Lower leg skin (tissue), 4 donors: ENCODE measurements at regions not wholly inside any gene's neighbourhood (a gene's known extent, or its start where the extent isn't known, plus 50 kb on each side); places are given as distances from the start of the nearest gene placed in this dataset.

ENCODE experiments used
- DNase-seq, 2 donors: peaks; one replicate each; pipeline ENCODE4 v3.0.0-alpha.2; 2019; ENCODE audit warnings: low spot score in 2 of 2
- H3K4me3 ChIP-seq: fragments of 200-600 bp; sonication (generic); 2 replicates; pipeline ENCODE4 v1.5.1; 2017; ENCODE audit warnings: mild to moderate bottlenecking, low read depth; ENCODE audit not compliant: poor library complexity, severe bottlenecking
- CTCF ChIP-seq, 3 donors: fragments of 450-650 bp; IDR thresholded peaks; one replicate each; pipeline ENCODE4 v1.5.1; 2016; ENCODE audit warnings: antibody characterized with exemption in 3 of 3, mild to moderate bottlenecking in 3 of 3, moderate library complexity in 2 of 3
- POLR2A ChIP-seq, 2 donors: fragments of 450-650 bp; IDR thresholded peaks; one replicate each; pipeline ENCODE4 v1.6.1; 2016 to 2017; ENCODE audit warnings: antibody characterized with exemption in 2 of 2, mild to moderate bottlenecking in 1 of 2, moderate library complexity in 1 of 2
- WGBS, 2 donors: methylation state at CpG; one replicate each; pipeline ENCODE4 v1.1.5; 2018; 5-methylcytosine and 5-hydroxymethylcytosine counted together
- intact Hi-C: fragments of 100-400 bp; cut with DNase I; formaldehyde crosslinking; loops from one replicate; pipeline ENCODE4 v1.15.0; 2023; ENCODE audit warnings: low total_unique reads

GRCh38 chr6:164000276-164000675 is 585.8 kb downstream of the QKI start:
- intact Hi-C loops = no loop called here
- TF ChIP-seq POLR2A (IDR thresholded peaks at IDR 0.05) (no peak), CTCF (IDR thresholded peaks at IDR 0.05) (no peak)
- no peak overlapping the region for H3K4me3 ChIP-seq
- 80 to 84% methylated on average over 4 of the region's 4 CpGs for WGBS, 2 donors
- no peak for DNase-seq

GRCh38 chr6:163999475-164000125 is 585.1 kb downstream of the QKI start:
- H3K4me3 ChIP-seq = no peak overlapping the region
- intact Hi-C loops = no loop called here
- DNase-seq = no peak
- 30 to 34% methylated on average over 10 of the region's 10 CpGs for WGBS, 2 donors
- TF ChIP-seq CTCF (IDR thresholded peaks at IDR 0.05) = no peak
- no peak for TF ChIP-seq POLR2A (IDR thresholded peaks at IDR 0.05)

GRCh38 chr6:163998496-163998895 is 584.0 kb downstream of the QKI start:
- WGBS, 2 donors = 65 to 70% methylated on average over 3 of the region's 3 CpGs
- no peak for DNase-seq
- H3K4me3 ChIP-seq = no peak overlapping the region
- intact Hi-C loops = no loop called here
- no peak for TF ChIP-seq CTCF (IDR thresholded peaks at IDR 0.05)
- TF ChIP-seq POLR2A (IDR thresholded peaks at IDR 0.05) = no peak

- no peak for DNase-seq
- no peak overlapping the region for H3K4me3 ChIP-seq
- 80 to 90% methylated on average over 6 of the region's 6 CpGs for WGBS, 2 donors
- intact Hi-C loops = no loop called here
- TF ChIP-seq POLR2A (IDR thresholded peaks at IDR 0.05) (no peak), CTCF (IDR thresholded peaks at IDR 0.05) (no peak)
Observed at GRCh38 chr6:163996491-163996890, 582.0 kb downstream of the QKI start.

GRCh38 chr6:163994566-163994965 is 580.0 kb downstream of the QKI start:
- no peak overlapping the region for H3K4me3 ChIP-seq
- DNase-seq = no peak
- 86 to 87% methylated on average over 5 of the region's 5 CpGs for WGBS, 2 donors
- TF ChIP-seq POLR2A (IDR thresholded peaks at IDR 0.05) = no peak
- TF ChIP-seq CTCF (IDR thresholded peaks at IDR 0.05) = no peak
- intact Hi-C loops = no loop called here

GRCh38 chr6:163992701-163993100 is 578.2 kb downstream of the QKI start:
- intact Hi-C loops = no loop called here
- no peak overlapping the region for H3K4me3 ChIP-seq
- no peak for TF ChIP-seq POLR2A (IDR thresholded peaks at IDR 0.05)
- no peak for TF ChIP-seq CTCF (IDR thresholded peaks at IDR 0.05)
- WGBS, 2 donors = 95 to 96% methylated on average over 6 of the region's 6 CpGs
- DNase-seq = no peak
